Right atrium auricular region (tissue), 2 donors: ENCODE measurements at regions not wholly inside any gene's neighbourhood (a gene's known extent, or its start where the extent isn't known, plus 50 kb on each side); places are given as distances from the start of the nearest gene placed in this dataset.

Experiments
- DNase-seq: peaks from one replicate; pipeline ENCODE4 v3.0.0-alpha.2; 2019; ENCODE audit warnings: low spot score
- H3K27ac ChIP-seq, 2 donors: fragments of 200-600 bp; sonication (generic); 1 replicate in 1 of 2; 2 replicates in 1 of 2; pipeline ENCODE4 v1.5.1; 2016 to 2019
- H3K27me3 ChIP-seq, 2 donors: fragments of 200-600 bp; sonication (generic); one replicate each; pipeline versions ENCODE4 v1.5.1 to v1.6.0; 2017 to 2019
- H3K36me3 ChIP-seq: fragments of 200-600 bp; sonication (generic); one replicate; pipeline ENCODE4 v1.5.1; 2016
- H3K4me1 ChIP-seq, 2 donors: fragments of 200-600 bp; sonication (generic); one replicate each; pipeline versions ENCODE4 v1.5.1 to v1.6.0; 2017 to 2019
- H3K4me3 ChIP-seq, 2 donors: fragments of 200-600 bp; sonication (generic); 1 replicate in 1 of 2; 2 replicates in 1 of 2; pipeline ENCODE4 v1.5.1; 2017 to 2019; ENCODE audit warnings: mild to moderate bottlenecking in 1 of 2, moderate library complexity in 1 of 2
- H3K9me3 ChIP-seq, 2 donors: fragments of 200-600 bp; sonication (generic); one replicate each; pipeline ENCODE4 v1.5.1; 2019
- TF ChIP-seq, protein P1 (sequence below), 2 donors: fragments of 200-600 bp; sonication (generic); IDR thresholded peaks; one replicate each; pipeline ENCODE4 v1.5.1; 2019; ENCODE audit warnings: antibody characterized with exemption in 2 of 2

DNA sequence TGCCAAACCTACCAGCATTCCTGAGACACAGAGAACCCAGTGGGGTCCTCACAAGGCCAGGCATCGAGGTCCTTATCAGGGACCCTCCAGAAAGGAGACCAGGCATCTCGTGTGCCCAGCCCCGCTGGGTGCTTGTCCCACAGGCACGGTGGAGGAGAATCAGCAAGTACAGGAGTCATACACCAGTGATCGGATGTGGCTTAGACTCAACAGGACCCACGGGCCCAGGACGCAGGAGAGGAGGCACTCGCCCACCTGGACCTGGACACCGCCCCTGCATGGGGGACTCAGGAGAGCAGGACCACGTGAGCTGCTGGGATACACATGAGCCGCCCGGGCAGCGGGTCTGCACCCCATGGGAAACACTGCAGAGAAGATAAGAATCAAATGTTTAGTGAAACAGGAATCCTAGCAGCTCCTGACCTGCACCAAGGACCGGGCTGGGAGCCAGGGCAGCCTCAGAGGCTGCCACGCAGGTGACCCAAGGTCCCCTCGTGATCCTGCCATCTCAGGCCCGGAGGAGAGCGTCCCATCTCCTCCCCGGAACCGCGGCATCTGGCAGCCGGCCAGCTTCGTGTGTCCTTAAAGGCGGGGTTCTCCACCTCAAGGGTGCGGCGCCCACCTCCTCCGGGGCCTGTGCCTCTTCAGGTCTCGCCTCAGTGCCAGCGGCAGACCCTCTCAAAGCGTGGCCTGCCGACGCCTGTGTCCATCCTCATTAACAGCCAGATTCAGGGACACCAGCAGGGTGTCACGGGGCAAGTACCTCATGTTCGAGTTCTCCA is 59.2 kb downstream of the FOXL3 start:
- no peaks in the 10 kb centered on the region for H3K27me3 ChIP-seq
- H3K4me1 ChIP-seq = no peaks in the 10 kb centered on the region
- H3K27ac ChIP-seq = no peak overlapping the region
- H3K36me3 ChIP-seq = no peaks in the 10 kb centered on the region
- TF ChIP-seq, protein P1, sequence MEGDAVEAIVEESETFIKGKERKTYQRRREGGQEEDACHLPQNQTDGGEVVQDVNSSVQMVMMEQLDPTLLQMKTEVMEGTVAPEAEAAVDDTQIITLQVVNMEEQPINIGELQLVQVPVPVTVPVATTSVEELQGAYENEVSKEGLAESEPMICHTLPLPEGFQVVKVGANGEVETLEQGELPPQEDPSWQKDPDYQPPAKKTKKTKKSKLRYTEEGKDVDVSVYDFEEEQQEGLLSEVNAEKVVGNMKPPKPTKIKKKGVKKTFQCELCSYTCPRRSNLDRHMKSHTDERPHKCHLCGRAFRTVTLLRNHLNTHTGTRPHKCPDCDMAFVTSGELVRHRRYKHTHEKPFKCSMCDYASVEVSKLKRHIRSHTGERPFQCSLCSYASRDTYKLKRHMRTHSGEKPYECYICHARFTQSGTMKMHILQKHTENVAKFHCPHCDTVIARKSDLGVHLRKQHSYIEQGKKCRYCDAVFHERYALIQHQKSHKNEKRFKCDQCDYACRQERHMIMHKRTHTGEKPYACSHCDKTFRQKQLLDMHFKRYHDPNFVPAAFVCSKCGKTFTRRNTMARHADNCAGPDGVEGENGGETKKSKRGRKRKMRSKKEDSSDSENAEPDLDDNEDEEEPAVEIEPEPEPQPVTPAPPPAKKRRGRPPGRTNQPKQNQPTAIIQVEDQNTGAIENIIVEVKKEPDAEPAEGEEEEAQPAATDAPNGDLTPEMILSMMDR (IDR thresholded peaks at IDR 0.05) = no peak
- H3K4me3 ChIP-seq = no peak overlapping the region
- H3K9me3 ChIP-seq = no peaks in the 10 kb centered on the region
- DNase-seq = no peak

DNA sequence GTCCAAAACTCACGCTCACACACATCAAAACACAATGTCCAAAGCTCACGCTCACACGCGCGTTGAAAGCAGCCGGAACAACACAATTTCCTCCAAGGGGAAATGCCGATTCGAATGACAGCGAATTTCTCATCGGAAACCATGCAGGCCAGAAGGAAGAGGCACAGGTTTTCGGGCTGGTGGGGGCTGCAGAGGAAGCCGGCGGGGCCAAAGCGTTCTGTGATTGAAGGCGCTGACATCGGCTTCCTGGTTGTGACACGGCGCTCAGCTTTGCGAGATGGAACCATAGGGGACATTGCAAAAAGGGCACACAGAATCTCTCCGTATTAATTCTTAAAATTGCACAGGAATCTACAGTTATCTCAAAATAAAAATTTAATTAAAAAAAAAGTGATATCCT is 61.3 kb downstream of the FOXL3 start:
- Histone ChIP-seq H3K9me3 (no peaks in the 10 kb centered on the region), H3K4me1 (no peaks in the 10 kb centered on the region), H3K27ac (no peak overlapping the region), H3K27me3 (no peaks in the 10 kb centered on the region), H3K36me3 (no peaks in the 10 kb centered on the region), H3K4me3 (no peak overlapping the region)
- no peak for DNase-seq
- TF ChIP-seq, protein P1 (IDR thresholded peaks at IDR 0.05) = no peak

DNA sequence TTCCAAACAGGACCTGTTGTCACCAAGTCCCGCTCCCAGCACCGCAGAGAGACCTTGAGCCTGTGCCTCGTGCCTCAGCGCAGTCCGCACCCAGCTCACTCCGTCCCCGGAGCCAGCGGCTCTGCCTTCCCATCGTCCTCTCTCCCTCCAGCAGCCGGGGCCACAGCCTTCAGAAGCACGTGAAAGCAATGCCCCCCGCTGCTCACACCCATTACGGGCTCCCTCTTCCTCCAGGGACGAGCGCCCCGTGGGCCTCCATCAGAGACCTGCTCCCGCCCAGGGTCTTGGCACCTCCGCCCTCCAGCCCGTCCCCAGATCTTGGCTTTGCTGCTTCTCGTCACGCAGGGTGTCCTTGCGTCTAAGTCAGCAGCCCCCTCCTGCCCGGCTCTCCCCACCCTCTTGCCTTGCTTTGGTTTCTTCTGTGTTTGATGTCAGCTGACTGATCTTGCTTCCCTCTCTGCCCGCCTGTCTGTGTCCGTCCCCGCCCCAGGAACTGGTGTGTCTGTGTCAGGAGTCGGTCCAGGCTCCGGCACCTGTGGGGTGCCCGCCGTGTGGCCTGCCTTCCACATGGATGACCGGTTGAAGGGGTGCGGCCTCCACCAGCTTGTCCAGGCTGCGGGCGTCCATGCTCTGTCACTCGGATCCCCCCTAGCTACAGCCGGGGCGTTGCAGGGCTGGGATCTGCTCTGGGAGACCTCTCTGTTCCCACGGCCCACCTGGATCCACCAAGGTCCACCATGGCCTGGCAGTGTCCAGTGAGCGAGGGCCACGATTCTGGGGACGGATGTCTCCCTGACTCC is 61.9 kb downstream of the FOXL3 start:
- Histone ChIP-seq H3K4me3 (no peak overlapping the region), H3K36me3 (no peaks in the 10 kb centered on the region), H3K4me1 (no peaks in the 10 kb centered on the region), H3K27me3 (no peaks in the 10 kb centered on the region), H3K9me3 (no peaks in the 10 kb centered on the region), H3K27ac (no peak overlapping the region)
- DNase-seq = no peak
- TF ChIP-seq, protein P1 (IDR thresholded peaks at IDR 0.05) = no peak

DNA sequence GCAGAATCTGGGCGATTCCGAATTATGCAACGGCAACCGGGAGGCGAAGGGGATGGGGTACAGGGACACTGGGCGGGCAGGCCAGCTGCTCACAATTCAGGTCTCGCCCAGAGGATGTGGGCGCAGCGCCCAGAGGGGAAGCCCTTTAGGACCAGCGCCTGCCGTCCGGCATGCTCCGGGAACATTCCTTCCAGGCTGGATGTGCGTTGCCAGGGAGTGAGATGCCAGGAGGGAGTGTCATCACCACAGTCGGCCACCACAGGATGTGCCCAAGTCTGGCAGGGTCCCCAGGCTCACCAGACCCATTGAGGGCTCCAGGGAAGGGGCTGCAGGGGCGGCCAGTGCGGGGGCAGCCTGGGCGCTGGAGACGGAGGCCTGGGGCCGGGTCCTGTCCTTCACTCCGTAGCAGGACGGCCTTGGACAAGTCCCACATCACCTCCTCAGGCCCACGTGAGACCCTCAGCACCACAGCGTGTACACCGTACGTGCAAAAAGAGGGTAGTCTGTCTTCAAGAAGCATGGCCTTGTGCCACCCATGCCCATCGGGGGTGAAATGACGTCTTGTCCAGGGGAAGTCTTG is 63.9 kb downstream of the FOXL3 start:
- no peaks in the 10 kb centered on the region for H3K27me3 ChIP-seq

DNA sequence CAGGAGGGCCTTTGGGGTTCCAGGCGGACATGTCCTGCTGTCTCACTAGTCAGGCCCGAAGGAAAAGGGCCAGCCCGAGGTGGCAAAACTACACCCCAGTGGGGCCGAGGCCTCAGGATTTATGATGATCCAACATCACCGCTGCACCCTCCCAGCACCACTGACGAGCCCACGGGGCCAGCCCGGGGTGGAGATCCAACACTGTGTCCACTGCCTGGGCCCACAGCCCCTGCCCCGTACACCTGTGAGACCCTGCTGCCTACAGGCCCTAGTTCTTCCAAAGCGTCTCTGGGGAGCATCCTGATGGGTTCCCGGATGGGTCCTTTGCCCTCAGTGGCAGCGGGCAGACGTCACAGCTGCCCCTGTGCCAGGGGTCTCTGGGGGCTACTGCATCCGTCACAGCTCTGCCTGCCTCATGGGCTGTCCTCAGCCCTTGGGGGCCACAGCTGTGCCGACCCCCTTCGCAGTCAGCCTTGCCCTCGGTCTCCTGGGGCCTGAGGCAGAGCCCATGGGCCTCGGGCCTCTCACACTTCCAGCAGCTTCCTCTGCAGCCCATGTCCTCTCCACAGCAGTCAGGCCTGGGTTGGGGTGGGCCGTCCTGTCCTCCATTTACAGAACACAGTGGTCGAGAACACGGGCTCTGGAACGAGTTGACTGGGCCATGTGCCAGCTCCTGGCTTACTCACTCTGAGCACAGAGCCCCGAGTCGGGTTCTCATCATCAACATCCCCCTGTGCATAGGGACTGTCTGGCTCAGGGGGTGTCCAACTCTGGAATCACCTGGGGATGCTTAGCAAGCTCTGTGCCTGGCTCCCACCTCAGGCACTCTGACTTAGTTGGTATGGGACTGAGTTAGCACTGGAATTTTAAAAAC is 64.9 kb downstream of the FOXL3 start:
- Histone ChIP-seq H3K27me3 (no peaks in the 10 kb centered on the region), H3K4me3 (no peak overlapping the region), H3K36me3 (no peaks in the 10 kb centered on the region), H3K4me1 (no peaks in the 10 kb centered on the region), H3K27ac (no peak overlapping the region), H3K9me3 (peaks cover 0 to 6% of the 10 kb centered on the region in 2 donors)
- no peak for DNase-seq
- TF ChIP-seq, protein P1 (IDR thresholded peaks at IDR 0.05) = no peak

More for the DNA sequence above, 63.9 kb downstream of the FOXL3 start:
- DNase-seq = no peak
- Histone ChIP-seq H3K9me3 (peaks cover 0 to 6% of the 10 kb centered on the region in 2 donors), H3K27ac (no peak overlapping the region), H3K4me1 (no peaks in the 10 kb centered on the region), H3K4me3 (no peak overlapping the region), H3K36me3 (no peaks in the 10 kb centered on the region)
- TF ChIP-seq, protein P1 (IDR thresholded peaks at IDR 0.05) = no peak
